ENCODE measurements at regions not wholly inside any gene's neighbourhood (a gene's known extent, or its start where the extent isn't known, plus 50 kb on each side); places are given as distances from the start of the nearest gene placed in this dataset.

GRCh38 chr6:71579902-71580301, 291.3 kb downstream of the OGFRL1 start:
- Histone ChIP-seq H3K4me1 (ENCODE audit: control insufficient read depth in 3 of 3, insufficient read depth in 2 of 3, low read depth in 1 of 3, low read length in 2 of 3) (no peaks in the 10 kb centered on the region), H3K27ac (ENCODE audit: low read depth in 1 of 3, low read length in 2 of 3) (no peak overlapping the region), H3K36me3 (ENCODE audit: control insufficient read depth in 3 of 3, insufficient read depth in 2 of 3, low read depth in 1 of 3, low read length in 3 of 3) (no peaks in the 10 kb centered on the region), H3K9me3 (ENCODE audit: control insufficient read depth in 2 of 2, insufficient read depth in 1 of 2, low read depth in 1 of 2, low read length in 1 of 2) (peaks cover 3 to 5% of the 10 kb centered on the region in 2 donors), H3K27me3 (ENCODE audit: control insufficient read depth in 3 of 3, insufficient read depth in 3 of 3, low read length in 3 of 3) (no peaks in the 10 kb centered on the region), H3K4me3 (ENCODE audit: low read depth in 1 of 3, low read length in 3 of 3) (no peak overlapping the region)
- WGBS, 3 donors = 6 to 57% (median 38%) methylated on average over 1 of the region's 1 CpG
- FAIRE-seq (no peak), DNase-seq (no peak)

GRCh38 chr6:71582820-71583219, 294.2 kb downstream of the OGFRL1 start:
- DNase-seq = no peak
- 43 to 64% (median 57%) methylated on average over 1 of the region's 1 CpG for WGBS, 3 donors
- no peak overlapping the region for H3K4me3 ChIP-seq (ENCODE audit: low read depth in 1 of 3, low read length in 3 of 3)
- peaks cover 3 to 8% of the 10 kb centered on the region in 2 donors for H3K9me3 ChIP-seq (ENCODE audit: control insufficient read depth in 2 of 2, insufficient read depth in 1 of 2, low read depth in 1 of 2, low read length in 1 of 2)
- H3K4me1 ChIP-seq (ENCODE audit: control insufficient read depth in 3 of 3, insufficient read depth in 2 of 3, low read depth in 1 of 3, low read length in 2 of 3) = no peaks in the 10 kb centered on the region
- no peaks in the 10 kb centered on the region for H3K27me3 ChIP-seq (ENCODE audit: control insufficient read depth in 3 of 3, insufficient read depth in 3 of 3, low read length in 3 of 3)
- H3K27ac ChIP-seq (ENCODE audit: low read depth in 1 of 3, low read length in 2 of 3) = no peak overlapping the region
- no peaks in the 10 kb centered on the region for H3K36me3 ChIP-seq (ENCODE audit: control insufficient read depth in 3 of 3, insufficient read depth in 2 of 3, low read depth in 1 of 3, low read length in 3 of 3)
- FAIRE-seq = no peak

- Histone ChIP-seq H3K9me3 (ENCODE audit: control insufficient read depth in 2 of 2, insufficient read depth in 1 of 2, low read depth in 1 of 2, low read length in 1 of 2) (peaks cover 3 to 8% of the 10 kb centered on the region in 2 donors), H3K27me3 (ENCODE audit: control insufficient read depth in 3 of 3, insufficient read depth in 3 of 3, low read length in 3 of 3) (no peaks in the 10 kb centered on the region), H3K4me3 (ENCODE audit: low read depth in 1 of 3, low read length in 3 of 3) (no peak overlapping the region), H3K36me3 (ENCODE audit: control insufficient read depth in 3 of 3, insufficient read depth in 2 of 3, low read depth in 1 of 3, low read length in 3 of 3) (no peaks in the 10 kb centered on the region), H3K27ac (ENCODE audit: low read depth in 1 of 3, low read length in 2 of 3) (no peak overlapping the region), H3K4me1 (ENCODE audit: control insufficient read depth in 3 of 3, insufficient read depth in 2 of 3, low read depth in 1 of 3, low read length in 2 of 3) (no peaks in the 10 kb centered on the region)
- 94 to 98% (median 97%) methylated on average over 44 of the region's 44 CpGs for WGBS, 3 donors
- DNase-seq (no peak), FAIRE-seq (no peak)
Observed at GRCh38 chr6:71584712-71585436, 296.3 kb downstream of the OGFRL1 start.

- no peaks in the 10 kb centered on the region for H3K36me3 ChIP-seq (ENCODE audit: control insufficient read depth in 3 of 3, insufficient read depth in 2 of 3, low read depth in 1 of 3, low read length in 3 of 3)
- H3K27ac ChIP-seq (ENCODE audit: low read depth in 1 of 3, low read length in 2 of 3) = no peak overlapping the region
- H3K4me3 ChIP-seq (ENCODE audit: low read depth in 1 of 3, low read length in 3 of 3) = no peak overlapping the region
- no peaks in the 10 kb centered on the region for H3K4me1 ChIP-seq (ENCODE audit: control insufficient read depth in 3 of 3, insufficient read depth in 2 of 3, low read depth in 1 of 3, low read length in 2 of 3)
- DNase-seq = no peak
- peaks cover 3 to 8% of the 10 kb centered on the region in 2 donors for H3K9me3 ChIP-seq (ENCODE audit: control insufficient read depth in 2 of 2, insufficient read depth in 1 of 2, low read depth in 1 of 2, low read length in 1 of 2)
- FAIRE-seq = no peak
- no peaks in the 10 kb centered on the region for H3K27me3 ChIP-seq (ENCODE audit: control insufficient read depth in 3 of 3, insufficient read depth in 3 of 3, low read length in 3 of 3)
- WGBS, 3 donors = 96 to 97% (median 97%) methylated on average over 23 of the region's 23 CpGs
Observed at GRCh38 chr6:71585472-71585871, 296.9 kb downstream of the OGFRL1 start.

GRCh38 chr6:71588490-71588889, 297.9 kb upstream of the RIMS1 start:
- no peak overlapping the region for H3K27ac ChIP-seq (ENCODE audit: low read depth in 1 of 3, low read length in 2 of 3)
- WGBS, 3 donors = 41 to 45% (median 42%) methylated on average over 28 of the region's 28 CpGs
- FAIRE-seq (no peak), DNase-seq (peak in 1 of 2 donors; percentile 3)
- H3K27me3 ChIP-seq (ENCODE audit: control insufficient read depth in 3 of 3, insufficient read depth in 3 of 3, low read length in 3 of 3) = no peaks in the 10 kb centered on the region
- peaks cover 3 to 8% of the 10 kb centered on the region in 2 donors for H3K9me3 ChIP-seq (ENCODE audit: control insufficient read depth in 2 of 2, insufficient read depth in 1 of 2, low read depth in 1 of 2, low read length in 1 of 2)
- H3K4me3 ChIP-seq (ENCODE audit: low read depth in 1 of 3, low read length in 3 of 3) = no peak overlapping the region
- H3K4me1 ChIP-seq (ENCODE audit: control insufficient read depth in 3 of 3, insufficient read depth in 2 of 3, low read depth in 1 of 3, low read length in 2 of 3) = no peaks in the 10 kb centered on the region
- no peaks in the 10 kb centered on the region for H3K36me3 ChIP-seq (ENCODE audit: control insufficient read depth in 3 of 3, insufficient read depth in 2 of 3, low read depth in 1 of 3, low read length in 3 of 3)

- Histone ChIP-seq H3K4me1 (ENCODE audit: control insufficient read depth in 3 of 3, insufficient read depth in 2 of 3, low read depth in 1 of 3, low read length in 2 of 3) (no peaks in the 10 kb centered on the region), H3K27me3 (ENCODE audit: control insufficient read depth in 3 of 3, insufficient read depth in 3 of 3, low read length in 3 of 3) (no peaks in the 10 kb centered on the region), H3K9me3 (ENCODE audit: control insufficient read depth in 2 of 2, insufficient read depth in 1 of 2, low read depth in 1 of 2, low read length in 1 of 2) (peaks cover 3 to 8% of the 10 kb centered on the region in 2 donors), H3K4me3 (ENCODE audit: low read depth in 1 of 3, low read length in 3 of 3) (no peak overlapping the region), H3K36me3 (ENCODE audit: control insufficient read depth in 3 of 3, insufficient read depth in 2 of 3, low read depth in 1 of 3, low read length in 3 of 3) (no peaks in the 10 kb centered on the region), H3K27ac (ENCODE audit: low read depth in 1 of 3, low read length in 2 of 3) (no peak overlapping the region)
- FAIRE-seq (no peak), DNase-seq (no peak)
- WGBS, 3 donors = 73 to 80% (median 74%) methylated on average over 5 of the region's 5 CpGs
Observed at GRCh38 chr6:71589254-71589653, 297.1 kb upstream of the RIMS1 start.

GRCh38 chr6:71592643-71593042, 293.7 kb upstream of the RIMS1 start:
- Histone ChIP-seq H3K27ac (ENCODE audit: low read depth in 1 of 3, low read length in 2 of 3) (no peak overlapping the region), H3K36me3 (ENCODE audit: control insufficient read depth in 3 of 3, insufficient read depth in 2 of 3, low read depth in 1 of 3, low read length in 3 of 3) (no peaks in the 10 kb centered on the region), H3K4me1 (ENCODE audit: control insufficient read depth in 3 of 3, insufficient read depth in 2 of 3, low read depth in 1 of 3, low read length in 2 of 3) (no peaks in the 10 kb centered on the region), H3K27me3 (ENCODE audit: control insufficient read depth in 3 of 3, insufficient read depth in 3 of 3, low read length in 3 of 3) (no peaks in the 10 kb centered on the region), H3K4me3 (ENCODE audit: low read depth in 1 of 3, low read length in 3 of 3) (no peak overlapping the region), H3K9me3 (ENCODE audit: control insufficient read depth in 2 of 2, insufficient read depth in 1 of 2, low read depth in 1 of 2, low read length in 1 of 2) (no peaks in the 10 kb centered on the region)
- FAIRE-seq = no peak
- DNase-seq = no peak

GRCh38 chr6:71599359-71599758, 287.0 kb upstream of the RIMS1 start:
- Histone ChIP-seq H3K27ac (ENCODE audit: low read depth in 1 of 3, low read length in 2 of 3) (no peak overlapping the region), H3K27me3 (ENCODE audit: control insufficient read depth in 3 of 3, insufficient read depth in 3 of 3, low read length in 3 of 3) (no peaks in the 10 kb centered on the region), H3K4me3 (ENCODE audit: low read depth in 1 of 3, low read length in 3 of 3) (no peak overlapping the region), H3K36me3 (ENCODE audit: control insufficient read depth in 3 of 3, insufficient read depth in 2 of 3, low read depth in 1 of 3, low read length in 3 of 3) (no peaks in the 10 kb centered on the region), H3K4me1 (ENCODE audit: control insufficient read depth in 3 of 3, insufficient read depth in 2 of 3, low read depth in 1 of 3, low read length in 2 of 3) (no peaks in the 10 kb centered on the region), H3K9me3 (ENCODE audit: control insufficient read depth in 2 of 2, insufficient read depth in 1 of 2, low read depth in 1 of 2, low read length in 1 of 2) (no peaks in the 10 kb centered on the region)
- FAIRE-seq = no peak
- DNase-seq = no peak

- no peaks in the 10 kb centered on the region for H3K27me3 ChIP-seq (ENCODE audit: control insufficient read depth in 3 of 3, insufficient read depth in 3 of 3, low read length in 3 of 3)
- H3K9me3 ChIP-seq (ENCODE audit: control insufficient read depth in 2 of 2, insufficient read depth in 1 of 2, low read depth in 1 of 2, low read length in 1 of 2) = no peaks in the 10 kb centered on the region
- no peak for DNase-seq
- H3K4me1 ChIP-seq (ENCODE audit: control insufficient read depth in 3 of 3, insufficient read depth in 2 of 3, low read depth in 1 of 3, low read length in 2 of 3) = no peaks in the 10 kb centered on the region
- H3K36me3 ChIP-seq (ENCODE audit: control insufficient read depth in 3 of 3, insufficient read depth in 2 of 3, low read depth in 1 of 3, low read length in 3 of 3) = no peaks in the 10 kb centered on the region
- no peak overlapping the region for H3K4me3 ChIP-seq (ENCODE audit: low read depth in 1 of 3, low read length in 3 of 3)
- no peak for FAIRE-seq
- no peak overlapping the region for H3K27ac ChIP-seq (ENCODE audit: low read depth in 1 of 3, low read length in 2 of 3)
- 57 to 66% (median 64%) methylated on average over 2 of the region's 2 CpGs for WGBS, 3 donors
Observed at GRCh38 chr6:71602385-71603007, 283.9 kb upstream of the RIMS1 start.
